CD4-positive, alpha-beta memory T cell (primary cell): ENCODE measurements at regions not wholly inside any gene's neighbourhood (a gene's known extent, or its start where the extent isn't known, plus 50 kb on each side); places are given as distances from the start of the nearest gene placed in this dataset.
A peak's percentile ranks its signal among the peaks of the same experiment; 100 is the strongest.

ENCODE experiments used
- CTCF ChIA-PET: fragments of 350-600 bp; sonication (Branson Sonifier 250); formaldehyde crosslinking; loops from one replicate; lab custom pipeline; 2021; ENCODE audit warnings: inconsistent platforms; ENCODE audit not compliant: partially characterized antibody; lab: Charles Lee
- POLR2A ChIA-PET: fragments of 350-600 bp; sonication (Branson Sonifier 250); formaldehyde crosslinking; loops from one replicate; lab custom pipeline; 2021; ENCODE audit not compliant: partially characterized antibody; lab: Charles Lee
- DNase-seq, 5 donors: peaks; one replicate each; pipeline versions ENCODE4 v3.0.0 to v3.0.0-alpha.2; 2020 to 2022; ENCODE audit warnings: mixed read lengths in 1 of 5
- H3K27ac ChIP-seq: one replicate; pipeline ENCODE4 v1.7.0; 2013; ENCODE audit warnings: low read depth, low read length
- H3K27me3 ChIP-seq: 2 replicates; pipeline ENCODE4 v1.7.0; 2013; ENCODE audit warnings: mild to moderate bottlenecking, low read length, moderate library complexity; ENCODE audit not compliant: insufficient read depth
- H3K36me3 ChIP-seq: 2 replicates; pipeline ENCODE4 v1.7.0; 2013; ENCODE audit warnings: mild to moderate bottlenecking, low read length, moderate library complexity; ENCODE audit not compliant: insufficient read depth
- H3K4me1 ChIP-seq: 2 replicates; pipeline ENCODE4 v1.7.0; 2013; ENCODE audit warnings: mild to moderate bottlenecking, low read length, moderate library complexity; ENCODE audit not compliant: insufficient read depth
- H3K4me3 ChIP-seq, 2 donors: one replicate each; pipeline ENCODE4 v1.7.0; 2013; ENCODE audit warnings: low read length in 2 of 2, mild to moderate bottlenecking in 1 of 2
- H3K9me3 ChIP-seq, 2 donors: one replicate each; pipeline ENCODE4 v1.7.0; 2013; ENCODE audit warnings: low read length in 2 of 2, control low read depth in 1 of 2; ENCODE audit not compliant: control insufficient read depth in 1 of 2
- H3K27ac Mint-ChIP-seq, 7 donors: one replicate each; pipeline ENCODE4 v1.8.0; 2020 to 2021; ENCODE audit warnings: mixed read lengths in 7 of 7, mild to moderate bottlenecking in 6 of 7, inconsistent platforms in 3 of 7, moderate library complexity in 3 of 7
- H3K27me3 Mint-ChIP-seq, 2 donors: one replicate each; pipeline ENCODE4 v1.8.0; 2020 to 2021; ENCODE audit warnings: mixed read lengths in 2 of 2
- H3K36me3 Mint-ChIP-seq, 2 donors: one replicate each; pipeline ENCODE4 v1.8.0; 2020 to 2021; ENCODE audit warnings: mixed read lengths in 2 of 2, inconsistent platforms in 1 of 2, mild to moderate bottlenecking in 1 of 2
- H3K4me1 Mint-ChIP-seq, 4 donors: one replicate each; pipeline ENCODE4 v1.8.0; 2020 to 2021; ENCODE audit warnings: mixed read lengths in 4 of 4, mild to moderate bottlenecking in 1 of 4
- H3K4me3 Mint-ChIP-seq, 8 donors: one replicate each; pipeline ENCODE4 v1.8.0; 2020 to 2021; ENCODE audit warnings: mixed read lengths in 8 of 8, mild to moderate bottlenecking in 7 of 8, moderate library complexity in 6 of 8, inconsistent platforms in 3 of 8
- H3K9me3 Mint-ChIP-seq, 8 donors: one replicate each; pipeline ENCODE4 v1.8.0; 2020 to 2021; ENCODE audit warnings: mixed read lengths in 8 of 8, mild to moderate bottlenecking in 5 of 8, inconsistent platforms in 3 of 8, moderate library complexity in 1 of 8
- intact Hi-C: fragments of 100-400 bp; cut with micrococcal nuclease; formaldehyde crosslinking; loops from one replicate; pipeline ENCODE4 v1.15.1; 2023

DNA sequence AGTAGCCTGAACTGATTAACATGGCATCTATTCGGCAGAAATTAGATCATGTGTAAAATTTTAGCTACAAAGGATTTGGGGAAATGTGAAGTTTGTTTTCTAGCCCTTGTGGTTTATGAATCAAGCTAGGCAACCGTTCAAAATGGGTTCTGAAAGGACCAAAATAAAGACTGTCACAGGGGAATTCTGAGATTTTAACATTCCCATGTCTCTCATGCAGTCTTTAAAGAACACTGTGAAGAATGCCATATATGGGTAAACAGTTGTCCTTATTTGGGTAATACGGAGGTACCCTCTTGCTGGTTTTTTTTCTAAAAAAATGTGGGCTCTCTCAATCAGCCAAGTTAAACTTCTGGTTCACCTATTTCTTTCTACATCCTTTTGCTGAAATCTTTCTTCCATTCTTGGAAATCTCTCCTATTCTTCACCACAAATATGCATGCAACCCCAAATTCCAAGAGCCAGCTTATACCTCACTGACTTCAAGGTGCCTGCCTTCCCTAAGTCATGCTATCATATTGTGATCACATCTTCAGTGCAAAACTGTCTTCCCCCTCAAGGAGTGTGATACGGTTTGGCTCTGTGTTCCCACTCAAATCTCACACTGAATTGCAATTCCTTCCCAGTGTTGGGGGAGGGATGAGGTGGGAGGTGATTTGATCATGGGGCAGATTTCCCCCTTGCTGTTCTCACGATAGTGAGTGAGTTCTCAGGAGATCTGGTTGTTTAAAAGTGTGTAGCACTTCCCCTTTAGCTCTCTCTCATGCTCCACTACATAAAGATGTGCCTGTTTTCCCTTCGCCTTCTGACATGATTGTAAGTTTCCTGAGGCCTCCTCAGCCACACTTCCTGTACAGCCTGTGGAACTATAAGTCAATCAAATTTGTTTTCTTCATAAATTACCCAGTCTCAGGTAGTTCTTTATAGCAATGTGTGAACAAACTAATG is 308.7 kb downstream of the TTLL7 start:
- Histone ChIP-seq H3K36me3 (no peaks in the 10 kb centered on the region), H3K27me3 (no peaks in the 10 kb centered on the region), H3K9me3 (no peaks in the 10 kb centered on the region), H3K4me1 (no peaks in the 10 kb centered on the region), H3K27ac (no peak overlapping the region), H3K4me3 (no peak overlapping the region)
- Mint-ChIP-seq H3K27ac (no peak overlapping the region), H3K4me1 (peaks cover 0 to 16% (median 3%) of the 10 kb centered on the region in 4 donors), H3K4me3 (no peak overlapping the region), H3K36me3 (peaks cover 0 to 3% of the 10 kb centered on the region in 2 donors), H3K27me3 (peaks cover 3% of the 10 kb centered on the region in 2 donors), H3K9me3 (peaks cover 3 to 31% (median 12%) of the 10 kb centered on the region in 8 donors)
- no peak for DNase-seq
- POLR2A ChIA-PET: no interaction called here
- intact Hi-C loops: no loop called here
- CTCF ChIA-PET: no interaction called here

GRCh38 chr1:83682132-83682531 is 316.8 kb downstream of the TTLL7 start:
- Mint-ChIP-seq H3K9me3 (peaks cover 0 to 4% (median 2%) of the 10 kb centered on the region in 8 donors), H3K4me3 (no peak overlapping the region), H3K36me3 (no peaks in the 10 kb centered on the region), H3K27me3 (no peaks in the 10 kb centered on the region), H3K27ac (no peak overlapping the region), H3K4me1 (no peaks in the 10 kb centered on the region)
- Histone ChIP-seq H3K4me1 (no peaks in the 10 kb centered on the region), H3K9me3 (no peaks in the 10 kb centered on the region), H3K27me3 (no peaks in the 10 kb centered on the region), H3K36me3 (no peaks in the 10 kb centered on the region), H3K27ac (no peak overlapping the region), H3K4me3 (no peak overlapping the region)
- intact Hi-C loops: no loop called here
- CTCF ChIA-PET: no interaction called here
- POLR2A ChIA-PET: no interaction called here
- DNase-seq: no peak

- no peak for DNase-seq
- Mint-ChIP-seq H3K9me3 (peaks cover 0 to 2% (median 0%) of the 10 kb centered on the region in 8 donors), H3K36me3 (no peaks in the 10 kb centered on the region), H3K4me1 (no peaks in the 10 kb centered on the region), H3K4me3 (no peak overlapping the region), H3K27me3 (no peaks in the 10 kb centered on the region), H3K27ac (peak overlapping the region in 1 of 7 donors; percentile 16)
- H3K36me3 ChIP-seq: no peaks in the 10 kb centered on the region
- intact Hi-C loops: no loop called here
- POLR2A ChIA-PET: no interaction called here
- CTCF ChIA-PET: no interaction called here
- no peaks in the 10 kb centered on the region for H3K27me3 ChIP-seq
- no peaks in the 10 kb centered on the region for H3K9me3 ChIP-seq
- no peak overlapping the region for H3K27ac ChIP-seq
- no peak overlapping the region for H3K4me3 ChIP-seq
- H3K4me1 ChIP-seq: no peaks in the 10 kb centered on the region
These were observed 322.8 kb downstream of the TTLL7 start for GRCh38 chr1:83676106-83676505.

DNA sequence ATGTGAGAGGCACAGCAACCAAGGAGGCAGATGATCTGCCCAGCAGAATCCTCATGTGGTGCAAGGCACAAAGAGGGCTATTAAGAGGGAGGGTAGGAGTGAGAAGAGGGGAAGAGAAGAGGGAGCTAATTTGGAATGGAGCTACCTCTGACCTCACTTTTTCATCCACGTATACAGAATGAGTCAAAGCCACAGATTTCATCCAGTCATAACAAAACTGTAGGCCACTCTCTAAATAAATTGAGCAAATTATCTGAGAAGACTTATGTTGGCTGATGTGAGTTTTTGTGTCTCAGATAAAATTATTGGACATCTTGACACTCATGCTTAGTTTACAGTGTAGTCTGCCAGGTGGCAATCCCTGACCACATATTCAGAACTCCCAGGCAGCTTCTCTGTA is 325.6 kb downstream of the TTLL7 start:
- intact Hi-C loops: no loop called here
- H3K27ac ChIP-seq: no peak overlapping the region
- H3K36me3 Mint-ChIP-seq: no peaks in the 10 kb centered on the region
- no peak for DNase-seq
- no peaks in the 10 kb centered on the region for H3K27me3 ChIP-seq
- H3K27me3 Mint-ChIP-seq: no peaks in the 10 kb centered on the region
- H3K36me3 ChIP-seq: no peaks in the 10 kb centered on the region
- H3K4me3 ChIP-seq: no peak overlapping the region
- H3K27ac Mint-ChIP-seq: no peak overlapping the region
- no peak overlapping the region for H3K4me3 Mint-ChIP-seq
- POLR2A ChIA-PET: no interaction called here
- H3K9me3 Mint-ChIP-seq: peaks cover 2 to 8% (median 4%) of the 10 kb centered on the region in 8 donors
- CTCF ChIA-PET: no interaction called here
- H3K4me1 ChIP-seq: no peaks in the 10 kb centered on the region
- H3K4me1 Mint-ChIP-seq: no peaks in the 10 kb centered on the region
- H3K9me3 ChIP-seq: no peaks in the 10 kb centered on the region

DNA sequence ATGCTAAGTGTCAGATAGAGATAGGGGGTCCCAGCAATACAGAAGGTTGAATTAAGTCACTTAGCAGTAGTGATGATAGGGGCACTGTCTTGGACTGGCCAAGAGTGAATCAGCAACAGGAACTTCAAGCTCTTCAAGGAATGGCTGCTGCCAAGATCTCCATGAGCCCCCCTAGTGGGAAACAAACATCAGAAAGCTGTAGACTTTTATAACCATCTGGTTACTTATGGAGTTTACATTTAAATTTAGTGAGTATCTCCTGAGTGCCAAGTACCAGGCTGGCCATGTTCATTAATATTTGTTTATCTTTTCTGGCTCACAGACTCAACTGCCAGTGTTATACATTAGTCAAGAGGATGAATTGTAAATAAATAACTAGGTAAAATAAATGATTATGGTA is 327.3 kb downstream of the TTLL7 start:
- CTCF ChIA-PET: no interaction called here
- intact Hi-C loops: no loop called here

DNA sequence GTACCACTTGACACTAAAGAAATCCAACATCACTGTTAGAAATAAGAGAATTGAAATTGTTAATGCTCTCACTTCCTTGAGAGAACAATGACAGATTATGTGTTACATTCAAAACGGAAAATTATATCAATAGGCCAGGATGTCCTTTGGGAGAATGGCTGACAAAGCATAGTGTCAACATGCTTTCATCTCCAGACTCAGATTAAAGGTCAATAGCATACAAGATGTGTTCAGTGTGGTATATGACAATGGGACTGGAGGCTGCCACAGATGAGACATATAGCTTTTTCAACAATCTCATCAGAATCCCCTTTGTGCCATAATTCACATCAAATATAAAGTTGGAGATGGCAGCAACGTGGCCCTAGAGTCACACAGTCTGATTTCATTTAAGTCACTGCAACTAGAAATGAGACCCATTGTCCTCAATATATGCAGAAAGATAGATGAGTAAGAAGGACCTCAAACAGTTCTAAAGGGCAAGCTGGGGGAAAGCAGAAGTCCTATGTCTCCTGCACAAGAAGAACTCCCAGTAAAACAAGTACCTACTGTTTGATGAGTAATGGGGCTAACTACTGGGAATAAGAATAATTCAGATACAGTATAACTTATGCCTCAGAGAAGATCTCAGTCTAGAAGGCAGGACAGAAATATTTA is 327.9 kb downstream of the TTLL7 start:
- DNase-seq: no peak
- Mint-ChIP-seq H3K36me3 (no peaks in the 10 kb centered on the region), H3K27me3 (no peaks in the 10 kb centered on the region), H3K4me3 (no peak overlapping the region), H3K9me3 (peaks cover 2 to 8% (median 4%) of the 10 kb centered on the region in 8 donors), H3K4me1 (no peaks in the 10 kb centered on the region), H3K27ac (no peak overlapping the region)
- ChIA-PET CTCF (interaction anchor here (0.6 kb wide), 1 partner anchor 14 kb away, joined by 3 read pairs; no protein-coding TSS in a partner anchor), POLR2A (no interaction called here)
- Histone ChIP-seq H3K27me3 (no peaks in the 10 kb centered on the region), H3K9me3 (no peaks in the 10 kb centered on the region), H3K36me3 (no peaks in the 10 kb centered on the region), H3K4me1 (no peaks in the 10 kb centered on the region), H3K27ac (no peak overlapping the region), H3K4me3 (no peak overlapping the region)
- intact Hi-C loops: no loop called here

More for the DNA sequence above, 327.3 kb downstream of the TTLL7 start:
- Histone ChIP-seq H3K36me3 (no peaks in the 10 kb centered on the region), H3K27ac (no peak overlapping the region), H3K9me3 (no peaks in the 10 kb centered on the region), H3K27me3 (no peaks in the 10 kb centered on the region), H3K4me1 (no peaks in the 10 kb centered on the region), H3K4me3 (no peak overlapping the region)
- Mint-ChIP-seq H3K27me3 (no peaks in the 10 kb centered on the region), H3K27ac (no peak overlapping the region), H3K4me3 (no peak overlapping the region), H3K36me3 (no peaks in the 10 kb centered on the region), H3K9me3 (peaks cover 2 to 8% (median 4%) of the 10 kb centered on the region in 8 donors), H3K4me1 (no peaks in the 10 kb centered on the region)
- DNase-seq: no peak
- POLR2A ChIA-PET: no interaction called here

GRCh38 chr1:83641796-83642443 is 357.0 kb downstream of the TTLL7 start:
- no peak overlapping the region for H3K4me3 ChIP-seq
- H3K4me1 ChIP-seq: no peaks in the 10 kb centered on the region
- Mint-ChIP-seq H3K9me3 (peaks cover 0 to 6% (median 2%) of the 10 kb centered on the region in 8 donors), H3K27me3 (peaks cover 0 to 1% of the 10 kb centered on the region in 2 donors), H3K4me3 (no peak overlapping the region), H3K27ac (no peak overlapping the region), H3K36me3 (no peaks in the 10 kb centered on the region), H3K4me1 (peaks cover 0 to 3% (median 0%) of the 10 kb centered on the region in 4 donors)
- POLR2A ChIA-PET: no interaction called here
- no peak overlapping the region for H3K27ac ChIP-seq
- no peaks in the 10 kb centered on the region for H3K36me3 ChIP-seq
- CTCF ChIA-PET: no interaction called here
- no peak for DNase-seq
- no peaks in the 10 kb centered on the region for H3K9me3 ChIP-seq
- intact Hi-C loops: no loop called here
- H3K27me3 ChIP-seq: no peaks in the 10 kb centered on the region
